Upper lobe of left lung (tissue), 4 donors: ENCODE measurements at regions not wholly inside any gene's neighbourhood (a gene's known extent, or its start where the extent isn't known, plus 50 kb on each side); places are given as distances from the start of the nearest gene placed in this dataset.

ENCODE experiments used
- CTCF ChIP-seq, 6 experiments: fragments of 450-650 bp in 4 of 6; fragments of 200-600 bp in 2 of 6; sonication (generic) in 2 of 6; IDR thresholded peaks; one replicate each; pipeline ENCODE4 v1.5.1; 2016 to 2019; ENCODE audit warnings: antibody characterized with exemption in 6 of 6
- POLR2A ChIP-seq, 4 donors: fragments of 450-650 bp; IDR thresholded peaks; one replicate each; pipeline ENCODE4 v1.5.1; 2016 to 2017; ENCODE audit warnings: antibody characterized with exemption in 4 of 4, mild to moderate bottlenecking in 2 of 4

- TF ChIP-seq CTCF (IDR thresholded peaks at IDR 0.05) (no peak), POLR2A (IDR thresholded peaks at IDR 0.05) (no peak)
Observed at GRCh38 chr4:71867598-71867997, 83.7 kb upstream of the GC start.
